NCI-H446 treated with DMSO at 0.1 percent for 48 hours (cell line): ENCODE measurements at regions not wholly inside any gene's neighbourhood (a gene's known extent, or its start where the extent isn't known, plus 50 kb on each side); places are given as distances from the start of the nearest gene placed in this dataset.
A peak's percentile ranks its signal among the peaks of the same experiment; 100 is the strongest.
"Not testable (repeated sequence)": the region's sequence is repeated elsewhere in the genome, so short reads cannot be mapped to it uniquely, and the experiment has no call there.

Experiments
- DNase-seq: peaks from one replicate; lab custom pipeline; 2025; lab: John Stamatoyannopoulos, UW

DNA sequence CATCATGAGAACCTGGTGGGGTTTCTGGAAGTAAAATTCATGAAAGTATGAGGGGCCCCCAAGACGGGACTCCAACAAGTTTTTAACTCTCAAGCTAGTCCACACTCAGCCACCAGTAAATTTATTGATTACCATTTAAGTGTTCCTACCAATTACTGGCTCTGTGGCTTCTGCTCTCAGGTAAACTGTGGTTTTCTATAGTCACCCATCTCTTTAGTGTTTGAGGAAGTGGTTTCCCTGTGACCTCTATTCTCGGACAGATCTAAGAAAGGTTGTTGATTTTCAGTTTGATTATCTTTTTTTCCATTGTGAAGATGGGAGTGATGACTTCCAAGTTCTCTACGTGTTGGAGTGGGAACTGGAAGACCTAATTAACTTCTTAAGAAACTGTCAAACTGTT lies 869.6 kb downstream of the CDY1 start:
- DNase-seq: not testable (repeated sequence)

DNA sequence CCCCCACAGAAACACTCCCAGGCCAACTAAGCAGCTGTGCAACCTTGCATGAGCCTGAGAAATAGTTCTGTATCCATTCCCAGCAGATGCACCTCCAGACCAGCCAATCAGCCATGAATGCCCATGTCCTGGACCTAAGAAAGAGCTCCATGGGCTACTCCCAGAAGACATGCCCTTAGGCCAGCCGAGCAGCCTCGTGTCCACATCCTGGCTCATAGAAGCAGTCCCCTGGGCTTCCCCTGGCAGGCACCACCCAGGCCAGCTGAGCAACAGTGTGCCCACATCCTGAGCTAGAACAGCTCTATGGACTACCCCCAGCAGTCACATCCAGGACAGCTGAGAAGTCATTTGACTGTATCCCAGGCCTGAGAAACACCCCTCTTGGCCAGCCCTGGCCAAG lies 899.5 kb downstream of the CDY1 start:
- not testable (repeated sequence) for DNase-seq

DNA sequence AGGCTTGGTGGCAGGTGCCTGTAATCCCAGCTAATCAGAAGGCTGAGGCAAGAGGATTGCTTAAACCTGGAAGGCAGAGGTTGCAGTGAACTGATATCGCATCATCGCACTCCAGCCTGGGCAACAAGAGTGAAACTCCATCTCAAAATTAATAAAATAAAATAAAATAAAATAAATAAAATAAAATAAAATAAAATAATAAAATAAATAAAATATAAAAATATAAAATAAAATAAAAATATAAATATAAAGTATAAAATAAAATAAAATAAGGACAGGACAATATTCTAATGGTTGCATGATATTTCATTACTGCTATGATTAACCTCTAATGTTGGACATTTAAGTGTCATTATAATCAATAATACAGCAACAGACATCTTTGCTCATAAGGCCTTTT lies 933.1 kb downstream of the CDY1 start:
- no peak for DNase-seq

DNA sequence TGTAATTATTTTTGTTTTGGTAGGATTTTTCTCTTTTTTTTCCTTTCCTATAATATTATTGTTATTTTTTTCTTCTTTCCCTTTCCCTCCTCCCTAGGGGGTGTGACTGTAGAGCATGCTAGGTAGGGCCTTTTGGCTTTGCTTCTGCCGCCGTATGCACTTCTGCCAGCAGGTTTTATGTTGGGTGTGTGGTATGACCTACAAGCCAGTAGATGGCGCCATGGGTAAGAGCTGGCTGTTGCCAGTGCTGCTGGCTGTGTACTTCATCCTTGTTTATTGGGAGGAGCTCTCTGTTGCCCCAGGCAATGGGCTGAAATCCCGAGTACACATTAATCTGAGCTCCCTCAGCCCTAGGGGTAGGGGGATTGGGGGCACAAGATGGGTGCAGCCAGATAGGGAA lies 941.1 kb downstream of the CDY1 start:
- DNase-seq: peak; percentile 0
